Aorta (tissue), 5 donors: ENCODE measurements at regions not wholly inside any gene's neighbourhood (a gene's known extent, or its start where the extent isn't known, plus 50 kb on each side); places are given as distances from the start of the nearest gene placed in this dataset.

ENCODE experiments used
- ATAC-seq: fragments of 200-7000 bp; cut with Tn5 transposase; one replicate; pipeline ENCODE4 v1.9.1; 2022; ENCODE audit warnings: moderate library complexity; ENCODE audit not compliant: low FRiP score
- DNase-seq, 2 donors: peaks; one replicate each; pipeline ENCODE4 v3.0.0-alpha.2; 2020
- H3K27ac ChIP-seq, 2 donors: one replicate each; pipeline ENCODE4 v1.5.1; 2013; ENCODE audit warnings: low read length in 2 of 2, mild to moderate bottlenecking in 2 of 2, moderate library complexity in 2 of 2, control low read depth in 1 of 2, inconsistent platforms in 1 of 2, low read depth in 1 of 2
- H3K27me3 ChIP-seq, 2 donors: one replicate each; pipeline ENCODE4 v1.6.1; 2013; ENCODE audit warnings: control low read depth in 1 of 2, low read length in 1 of 2, mild to moderate bottlenecking in 1 of 2, moderate library complexity in 1 of 2; ENCODE audit not compliant: insufficient read depth in 2 of 2, control insufficient read depth in 1 of 2
- H3K36me3 ChIP-seq, 2 donors: one replicate each; pipeline ENCODE4 v1.6.1; 2013; ENCODE audit warnings: control low read depth in 1 of 2, low read length in 1 of 2, mild to moderate bottlenecking in 1 of 2; ENCODE audit not compliant: insufficient read depth in 2 of 2, control insufficient read depth in 1 of 2
- H3K4me1 ChIP-seq, 2 donors: one replicate each; pipeline ENCODE4 v1.6.1; 2013; ENCODE audit warnings: low read length in 2 of 2, control low read depth in 1 of 2, mild to moderate bottlenecking in 1 of 2, moderate library complexity in 1 of 2; ENCODE audit not compliant: insufficient read depth in 2 of 2, control insufficient read depth in 1 of 2
- H3K4me3 ChIP-seq, 2 donors: one replicate each; pipeline ENCODE4 v1.5.1; 2013; ENCODE audit warnings: low read length in 2 of 2, control low read depth in 1 of 2, mild to moderate bottlenecking in 1 of 2
- H3K9me3 ChIP-seq: one replicate; pipeline ENCODE4 v1.6.1; 2013; ENCODE audit warnings: mild to moderate bottlenecking, low read length; ENCODE audit not compliant: control insufficient read depth
- WGBS, 2 donors: extraction: QIAGEN DNeasy Blood & Tissue Kit; methylation state at CpG; one replicate each; pipeline ENCODE4 v1.1.7; 2013; 5-methylcytosine and 5-hydroxymethylcytosine counted together
- intact Hi-C, 2 donors: fragments of 100-400 bp; cut with DNase I; formaldehyde crosslinking; loops; one replicate each; pipeline versions ENCODE4 v1.14.2 to v1.15.0; 2022
- donor health status: healthy with polysubstance abuse.
- donor health status: Bipolar disorder and iron deficiency.
- donor health status: DM: no; HTN: no; CAD: no.
- donor health status: DM: no; HTN: no; CAD: no.
- donor health status: DM: yes; HTN: yes; CAD: no.

DNA sequence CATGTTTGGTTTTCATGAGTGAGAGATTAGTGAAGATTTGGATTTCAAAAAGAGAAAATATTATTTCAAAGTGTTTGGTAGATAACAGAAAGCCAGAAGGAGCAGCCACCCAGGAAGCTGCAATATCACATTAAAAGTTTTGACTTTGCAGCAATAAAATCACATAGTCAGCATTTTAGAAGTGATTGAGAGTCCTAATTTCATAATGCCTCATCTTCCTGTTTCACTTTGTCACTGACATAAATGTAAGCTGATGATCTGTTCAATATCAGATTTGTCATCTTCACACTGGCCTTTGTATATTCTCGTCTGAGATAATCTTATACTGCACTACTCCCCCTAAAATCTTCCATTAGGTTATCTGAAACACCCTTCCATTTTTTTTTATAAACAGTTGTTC is 690.5 kb downstream of the ADCYAP1 start:
- H3K4me1 ChIP-seq: no peaks in the 10 kb centered on the region
- ATAC-seq: no peak
- no peak for DNase-seq
- 15 to 31% methylated on average over 1 of the region's 1 CpG for WGBS, 2 donors
- H3K36me3 ChIP-seq: no peaks in the 10 kb centered on the region
- H3K27me3 ChIP-seq: no peaks in the 10 kb centered on the region
- no peak overlapping the region for H3K4me3 ChIP-seq
- no peaks in the 10 kb centered on the region for H3K9me3 ChIP-seq
- intact Hi-C loops: no loop called here
- no peak overlapping the region for H3K27ac ChIP-seq

DNA sequence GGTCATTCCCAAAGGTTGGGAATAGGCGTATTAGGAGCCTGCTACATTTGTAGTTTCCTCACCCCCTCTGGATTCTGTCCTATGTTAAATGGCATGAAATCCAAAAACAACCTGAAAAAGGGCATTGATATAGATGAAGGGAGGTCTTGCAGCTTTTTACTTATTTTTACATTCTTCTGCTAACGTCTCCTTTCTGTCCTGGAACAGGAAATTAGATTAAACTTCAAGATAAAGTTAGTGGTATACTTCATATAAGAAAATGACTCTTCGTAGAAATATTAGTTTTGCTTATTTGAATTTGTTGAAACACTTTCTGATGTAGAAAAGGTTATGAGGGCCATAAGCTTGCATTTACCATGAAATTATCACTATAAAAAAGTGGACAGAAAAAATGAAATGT is 694.5 kb downstream of the ADCYAP1 start:
- Histone ChIP-seq H3K4me3 (no peak overlapping the region), H3K9me3 (no peaks in the 10 kb centered on the region), H3K4me1 (no peaks in the 10 kb centered on the region), H3K27ac (no peak overlapping the region), H3K27me3 (no peaks in the 10 kb centered on the region), H3K36me3 (no peaks in the 10 kb centered on the region)
- intact Hi-C loops: no loop called here
- no peak for DNase-seq
- 48 to 51% methylated on average over 3 of the region's 3 CpGs for WGBS, 2 donors
- no peak for ATAC-seq

DNA sequence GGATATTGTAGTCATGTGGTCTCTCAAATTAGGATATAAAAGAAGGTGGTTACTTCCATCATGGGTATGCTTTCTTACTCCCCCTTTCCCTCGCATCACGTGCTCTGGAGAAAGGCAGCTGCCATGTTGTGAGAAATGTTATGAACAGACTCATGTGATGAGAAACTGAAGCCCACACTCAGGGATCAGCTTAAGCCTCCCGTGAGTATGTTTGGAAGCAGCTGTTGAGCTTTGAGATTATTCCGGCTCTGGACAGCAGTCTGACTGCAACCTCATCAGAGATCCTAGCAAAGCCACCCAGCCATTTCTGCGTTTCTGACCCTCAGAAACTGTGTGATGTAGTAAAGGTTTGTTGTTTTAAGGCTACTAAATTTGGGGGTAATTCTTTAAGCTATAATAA is 700.1 kb downstream of the ADCYAP1 start:
- no peak for DNase-seq
- H3K4me1 ChIP-seq: no peaks in the 10 kb centered on the region
- H3K4me3 ChIP-seq: no peak overlapping the region
- ATAC-seq: no peak
- H3K36me3 ChIP-seq: no peaks in the 10 kb centered on the region
- H3K9me3 ChIP-seq: no peaks in the 10 kb centered on the region
- H3K27ac ChIP-seq: no peak overlapping the region
- WGBS, 2 donors: 60 to 69% methylated on average over 5 of the region's 5 CpGs
- H3K27me3 ChIP-seq: no peaks in the 10 kb centered on the region
- intact Hi-C loops: no loop called here

DNA sequence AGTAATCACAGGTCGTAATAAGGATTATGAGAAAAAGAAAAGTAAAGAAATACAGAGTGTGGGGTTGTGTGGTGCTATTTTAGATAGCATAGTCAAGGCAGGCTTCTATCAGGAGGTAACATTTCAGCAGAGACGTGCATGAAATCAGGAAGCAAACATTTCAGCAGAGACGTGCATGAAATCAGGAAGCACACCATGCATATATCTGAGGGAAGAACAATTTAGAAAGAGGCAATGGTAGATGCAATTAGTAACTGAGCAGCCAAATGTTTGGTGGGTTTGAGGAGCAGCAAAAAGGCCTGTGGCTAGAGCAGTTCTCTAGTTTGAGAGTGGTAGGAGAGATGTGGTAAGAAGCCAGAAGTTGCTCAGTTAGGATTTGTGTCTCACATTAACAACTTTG is 713.7 kb downstream of the ADCYAP1 start:
- ATAC-seq (no peak), DNase-seq (no peak)
- intact Hi-C loops: no loop called here
- H3K36me3 ChIP-seq: no peaks in the 10 kb centered on the region
- H3K9me3 ChIP-seq: no peaks in the 10 kb centered on the region
- H3K4me3 ChIP-seq: no peak overlapping the region
- no peaks in the 10 kb centered on the region for H3K4me1 ChIP-seq
- H3K27ac ChIP-seq: no peak overlapping the region
- no peaks in the 10 kb centered on the region for H3K27me3 ChIP-seq
- 37 to 62% methylated on average over 3 of the region's 3 CpGs for WGBS, 2 donors

DNA sequence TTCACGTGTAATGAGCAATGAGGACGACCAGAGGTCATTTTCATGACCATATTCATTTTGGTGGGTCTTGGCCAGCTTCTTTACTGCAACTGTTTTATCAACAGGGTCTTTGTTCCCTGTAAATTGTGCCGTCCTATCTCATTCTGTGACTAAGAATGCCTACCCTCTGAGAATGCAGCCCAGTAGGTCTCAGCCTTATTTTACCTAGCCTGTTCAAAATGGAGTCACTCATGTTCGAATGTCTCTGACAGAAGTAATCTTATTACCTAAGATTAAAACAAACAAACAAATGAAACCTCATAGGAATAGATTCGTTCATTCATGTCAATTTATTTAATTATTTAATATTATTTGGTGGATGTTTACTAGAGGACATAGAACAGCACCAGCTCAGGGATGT is 714.8 kb downstream of the ADCYAP1 start:
- Histone ChIP-seq H3K9me3 (no peaks in the 10 kb centered on the region), H3K36me3 (no peaks in the 10 kb centered on the region), H3K27ac (no peak overlapping the region), H3K27me3 (no peaks in the 10 kb centered on the region), H3K4me1 (no peaks in the 10 kb centered on the region), H3K4me3 (no peak overlapping the region)
- WGBS, 2 donors: 56 to 63% methylated on average over 5 of the region's 5 CpGs
- DNase-seq: no peak
- intact Hi-C loops: no loop called here
- ATAC-seq: no peak

DNA sequence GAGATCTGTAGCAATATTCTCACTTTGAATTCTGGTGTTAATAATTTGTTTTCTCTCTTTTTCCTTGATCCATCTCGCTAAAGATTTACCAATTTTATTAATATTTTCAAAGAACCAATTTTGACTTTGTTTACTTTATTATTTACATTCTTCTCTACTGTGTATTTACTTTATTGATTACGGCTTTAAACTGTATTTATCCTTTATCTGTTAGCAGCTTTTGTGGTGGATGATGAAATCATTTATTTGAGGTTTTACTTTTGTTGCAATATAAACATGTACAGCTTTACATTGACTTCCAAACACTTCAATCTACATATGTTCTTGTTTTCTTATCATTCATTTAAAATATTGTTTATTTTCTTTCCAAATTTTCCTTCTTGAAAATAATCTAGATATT is 719.9 kb downstream of the ADCYAP1 start:
- intact Hi-C loops: no loop called here
- Histone ChIP-seq H3K4me1 (no peaks in the 10 kb centered on the region), H3K9me3 (no peaks in the 10 kb centered on the region), H3K4me3 (no peak overlapping the region), H3K27me3 (no peaks in the 10 kb centered on the region), H3K27ac (no peak overlapping the region), H3K36me3 (no peaks in the 10 kb centered on the region)
- no peak for DNase-seq
- no peak for ATAC-seq
- WGBS, 2 donors: 57 to 69% methylated on average over 2 of the region's 2 CpGs

DNA sequence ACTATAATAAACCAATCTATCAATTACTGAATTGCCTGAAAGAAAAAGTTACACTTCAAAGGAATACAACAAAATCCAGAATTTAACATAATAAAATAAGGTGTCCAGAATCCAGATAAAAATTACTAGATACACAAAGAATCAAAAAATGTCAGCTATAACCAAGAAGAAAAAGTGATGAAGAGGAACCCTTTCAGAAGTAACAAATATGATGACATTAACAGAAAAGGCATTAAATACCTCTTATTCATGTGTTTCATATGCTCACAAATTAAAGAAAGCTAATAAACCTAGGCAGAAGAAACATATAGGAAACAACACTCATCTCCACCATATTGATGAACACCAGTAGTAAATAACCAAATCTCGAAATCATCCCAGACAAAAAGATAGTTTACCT is 722.8 kb downstream of the ADCYAP1 start:
- H3K36me3 ChIP-seq: no peaks in the 10 kb centered on the region
- no peaks in the 10 kb centered on the region for H3K9me3 ChIP-seq
- 52 to 54% methylated on average over 1 of the region's 1 CpG for WGBS, 2 donors
- ATAC-seq: no peak
- DNase-seq: no peak
- no peaks in the 10 kb centered on the region for H3K27me3 ChIP-seq
- H3K4me1 ChIP-seq: no peaks in the 10 kb centered on the region
- H3K4me3 ChIP-seq: no peak overlapping the region
- intact Hi-C loops: no loop called here
- H3K27ac ChIP-seq: no peak overlapping the region

DNA sequence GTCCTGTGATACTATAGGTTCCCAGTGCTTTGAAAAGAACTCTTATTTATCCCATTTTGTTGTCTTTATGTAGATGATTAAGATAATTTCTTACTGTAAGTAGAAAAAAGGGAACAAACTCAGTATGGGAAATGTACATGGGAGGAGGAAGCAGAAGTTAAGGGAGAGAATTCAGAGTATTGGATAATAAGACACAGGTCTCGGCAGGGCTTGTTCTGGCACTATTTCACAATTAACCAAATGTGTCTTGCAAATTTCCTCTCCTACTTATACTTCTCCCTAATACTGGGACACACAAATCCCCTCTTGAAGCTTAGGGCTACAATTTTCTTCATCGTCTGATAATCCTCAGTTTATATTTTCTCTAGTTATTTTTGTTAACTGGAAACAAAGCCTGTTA is 744.0 kb downstream of the ADCYAP1 start:
- DNase-seq (no peak), ATAC-seq (no peak)
- intact Hi-C loops: no loop called here
- WGBS, 2 donors: 38 to 69% methylated on average over 2 of the region's 2 CpGs
- no peaks in the 10 kb centered on the region for H3K27me3 ChIP-seq
- no peaks in the 10 kb centered on the region for H3K9me3 ChIP-seq
- H3K36me3 ChIP-seq: no peaks in the 10 kb centered on the region
- H3K4me3 ChIP-seq: no peak overlapping the region
- no peaks in the 10 kb centered on the region for H3K4me1 ChIP-seq
- no peak overlapping the region for H3K27ac ChIP-seq

DNA sequence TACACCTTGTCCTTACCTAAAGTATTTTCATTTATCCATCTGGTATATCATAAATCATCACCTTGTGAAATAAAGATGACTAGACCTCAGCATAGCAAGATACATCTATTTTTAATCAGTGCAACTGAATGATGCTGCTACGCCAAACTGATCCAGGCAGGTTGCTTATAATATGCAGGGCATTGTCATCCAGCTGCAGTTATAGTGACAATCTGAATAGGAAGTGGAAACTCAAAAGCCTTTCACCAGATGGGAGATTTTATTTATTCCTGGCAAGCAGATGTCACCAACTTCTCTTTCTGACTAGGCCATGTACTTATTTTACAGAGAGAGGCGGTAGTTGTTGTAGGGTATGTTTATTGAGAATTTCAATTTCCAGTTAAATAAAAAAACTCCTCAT is 747.3 kb downstream of the ADCYAP1 start:
- H3K4me3 ChIP-seq: no peak overlapping the region
- H3K9me3 ChIP-seq: no peaks in the 10 kb centered on the region
- H3K27ac ChIP-seq: no peak overlapping the region
- no peak for DNase-seq
- ATAC-seq: no peak
- H3K36me3 ChIP-seq: no peaks in the 10 kb centered on the region
- intact Hi-C loops: no loop called here
- 81% methylated on average over 2 of the region's 2 CpGs for WGBS, 2 donors
- H3K27me3 ChIP-seq: no peaks in the 10 kb centered on the region
- no peaks in the 10 kb centered on the region for H3K4me1 ChIP-seq
